Endothelial cell (in vitro differentiated cells): ENCODE measurements at regions not wholly inside any gene's neighbourhood (a gene's known extent, or its start where the extent isn't known, plus 50 kb on each side); places are given as distances from the start of the nearest gene placed in this dataset.
A peak's percentile ranks its signal among the peaks of the same experiment; 100 is the strongest.

Experiments used
- DNase-seq: peaks from one replicate; pipeline ENCODE4 v3.0.0; 2021; ENCODE audit warnings: low spot score
- H3K27ac Mint-ChIP-seq: one replicate; pipeline ENCODE4 v1.8.0; 2021; ENCODE audit warnings: mixed read lengths, inconsistent platforms; ENCODE audit not compliant: unreplicated experiment
- H3K27me3 Mint-ChIP-seq: one replicate; pipeline ENCODE4 v1.8.0; 2021; ENCODE audit warnings: mild to moderate bottlenecking, moderate library complexity, mixed read lengths, inconsistent platforms; ENCODE audit not compliant: unreplicated experiment
- H3K36me3 Mint-ChIP-seq: one replicate; pipeline ENCODE4 v1.8.0; 2021; ENCODE audit warnings: mild to moderate bottlenecking, low read depth, mixed read lengths, inconsistent platforms; ENCODE audit not compliant: unreplicated experiment
- H3K4me1 Mint-ChIP-seq: one replicate; pipeline ENCODE4 v1.8.0; 2021; ENCODE audit warnings: mild to moderate bottlenecking, mixed read lengths, inconsistent platforms; ENCODE audit not compliant: unreplicated experiment
- H3K4me3 Mint-ChIP-seq: one replicate; pipeline ENCODE4 v1.8.0; 2021; ENCODE audit warnings: mild to moderate bottlenecking, mixed read lengths, inconsistent platforms; ENCODE audit not compliant: unreplicated experiment
- H3K9me3 Mint-ChIP-seq: one replicate; pipeline ENCODE4 v1.8.0; 2021; ENCODE audit warnings: mixed read lengths, inconsistent platforms; ENCODE audit not compliant: unreplicated experiment
- CTCF ChIP-seq: fragments of 200-600 bp; sonication (generic); IDR thresholded peaks from one replicate; pipeline ENCODE4 v1.5.0; 2021; ENCODE audit warnings: antibody characterized with exemption; ENCODE audit not compliant: unreplicated experiment

GRCh38 chr15:93185796-93186195, 96.8 kb upstream of the RGMA start:
- H3K36me3 Mint-ChIP-seq: no peaks in the 10 kb centered on the region
- H3K27ac Mint-ChIP-seq: no peak overlapping the region
- no peaks in the 10 kb centered on the region for H3K9me3 Mint-ChIP-seq
- H3K27me3 Mint-ChIP-seq: peaks cover 3% of the 10 kb centered on the region
- no peak overlapping the region for H3K4me3 Mint-ChIP-seq
- TF ChIP-seq CTCF: no peak
- peaks cover 26% of the 10 kb centered on the region for H3K4me1 Mint-ChIP-seq
- no peak for DNase-seq

GRCh38 chr15:93182703-93183205, 93.7 kb upstream of the RGMA start:
- Mint-ChIP-seq H3K27me3 (peaks cover 4% of the 10 kb centered on the region), H3K4me1 (peaks cover 44% of the 10 kb centered on the region), H3K36me3 (no peaks in the 10 kb centered on the region), H3K27ac (peak overlapping the region; percentile 54), H3K9me3 (no peaks in the 10 kb centered on the region), H3K4me3 (peak overlapping the region; percentile 10)
- peak; percentile 41 for DNase-seq
- no peak for TF ChIP-seq CTCF

- TF ChIP-seq CTCF: no peak
- H3K4me3 Mint-ChIP-seq: no peak overlapping the region
- no peaks in the 10 kb centered on the region for H3K9me3 Mint-ChIP-seq
- DNase-seq: no peak
- H3K4me1 Mint-ChIP-seq: peaks cover 44% of the 10 kb centered on the region
- H3K27me3 Mint-ChIP-seq: peaks cover 6% of the 10 kb centered on the region
- H3K36me3 Mint-ChIP-seq: no peaks in the 10 kb centered on the region
- H3K27ac Mint-ChIP-seq: no peak overlapping the region
Observed at GRCh38 chr15:93180656-93181055, 91.6 kb upstream of the RGMA start.

- TF ChIP-seq CTCF: no peak
- Mint-ChIP-seq H3K27me3 (peaks cover 6% of the 10 kb centered on the region), H3K4me3 (no peak overlapping the region), H3K9me3 (no peaks in the 10 kb centered on the region), H3K36me3 (no peaks in the 10 kb centered on the region), H3K4me1 (peaks cover 44% of the 10 kb centered on the region), H3K27ac (no peak overlapping the region)
- DNase-seq: no peak
Observed at GRCh38 chr15:93180128-93180527, 91.1 kb upstream of the RGMA start.

GRCh38 chr15:93179700-93180102, 90.7 kb upstream of the RGMA start:
- peaks cover 6% of the 10 kb centered on the region for H3K27me3 Mint-ChIP-seq
- peak; percentile 18 for DNase-seq
- no peak overlapping the region for H3K4me3 Mint-ChIP-seq
- no peaks in the 10 kb centered on the region for H3K36me3 Mint-ChIP-seq
- TF ChIP-seq CTCF: no peak
- no peaks in the 10 kb centered on the region for H3K9me3 Mint-ChIP-seq
- no peak overlapping the region for H3K27ac Mint-ChIP-seq
- H3K4me1 Mint-ChIP-seq: peaks cover 44% of the 10 kb centered on the region
